UCSD-AML1 (cell line): ENCODE measurements at regions not wholly inside any gene's neighbourhood (a gene's known extent, or its start where the extent isn't known, plus 50 kb on each side); places are given as distances from the start of the nearest gene placed in this dataset.

Experiments used
- DNase-seq: peaks from one replicate; lab custom pipeline; 2025; ENCODE audit not compliant: unreplicated experiment; lab: John Stamatoyannopoulos, UW

GRCh38 chr18:78169174-78169864 is 810.3 kb upstream of the SALL3 start:
- DNase-seq = no peak

GRCh38 chr18:78171954-78172353 is 807.7 kb upstream of the SALL3 start:
- no peak for DNase-seq

GRCh38 chr18:78174737-78175136 is 804.9 kb upstream of the SALL3 start:
- no peak for DNase-seq

DNA sequence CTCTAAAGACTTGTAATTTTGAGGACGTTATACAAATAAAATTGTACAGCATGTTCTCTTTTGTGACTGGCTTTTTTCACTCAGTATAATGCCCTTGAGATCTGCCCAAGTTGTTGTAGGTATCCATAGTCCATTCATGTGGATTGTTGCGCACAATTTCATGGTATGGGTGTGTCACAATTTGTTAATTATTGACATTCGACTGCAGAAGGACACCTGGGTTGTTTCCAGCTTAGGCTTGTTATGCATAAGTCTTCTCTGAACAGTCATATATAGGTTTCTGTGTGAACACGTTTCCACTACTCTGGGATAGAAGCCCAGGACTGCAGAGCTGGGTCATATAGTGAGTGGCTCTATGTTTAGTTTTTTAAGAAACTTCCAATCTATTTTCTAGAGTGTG is 800.8 kb upstream of the SALL3 start:
- DNase-seq = no peak

GRCh38 chr18:78180741-78181140 is 798.9 kb upstream of the SALL3 start:
- DNase-seq = no peak

DNA sequence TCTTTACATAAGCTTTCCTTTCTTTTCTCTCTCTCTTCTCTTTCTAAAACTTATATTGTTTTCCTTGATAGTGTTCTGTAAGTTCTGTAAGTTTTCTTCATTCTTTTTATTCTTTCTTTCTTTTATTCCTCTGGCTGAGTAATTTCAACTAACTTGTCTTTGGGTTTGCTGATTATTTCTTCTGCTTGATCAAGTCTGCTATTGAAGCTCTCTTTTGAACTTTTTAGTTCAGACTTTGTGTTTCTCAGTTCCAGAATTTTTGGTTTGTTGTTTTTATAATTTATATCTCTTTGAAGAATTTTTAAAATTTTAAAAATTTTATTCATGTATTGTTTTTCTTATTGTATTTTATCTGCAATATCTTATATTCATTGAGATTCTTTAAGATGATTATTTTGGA is 795.8 kb upstream of the SALL3 start:
- no peak for DNase-seq

DNA sequence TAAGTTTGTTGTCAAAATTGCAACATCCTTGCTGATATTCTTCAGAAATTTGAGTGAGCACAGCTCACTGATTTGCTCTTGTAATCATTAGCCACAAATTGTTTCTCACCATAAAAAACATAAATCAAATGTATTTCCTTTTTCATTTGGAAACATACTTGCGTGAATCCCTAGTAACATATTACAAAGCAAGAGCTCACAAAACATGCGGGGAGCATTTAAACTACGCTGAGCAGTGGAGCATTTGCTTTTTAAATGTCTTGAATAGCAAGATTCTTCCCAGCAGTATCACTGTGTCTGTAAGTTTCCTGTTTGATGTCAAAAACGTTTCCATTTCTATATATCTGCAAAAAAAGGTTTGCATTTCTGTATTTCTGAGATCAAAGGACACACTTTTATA is 788.3 kb upstream of the SALL3 start:
- no peak for DNase-seq

- no peak for DNase-seq
These were observed 787.6 kb upstream of the SALL3 start for GRCh38 chr18:78192054-78192453.

DNA sequence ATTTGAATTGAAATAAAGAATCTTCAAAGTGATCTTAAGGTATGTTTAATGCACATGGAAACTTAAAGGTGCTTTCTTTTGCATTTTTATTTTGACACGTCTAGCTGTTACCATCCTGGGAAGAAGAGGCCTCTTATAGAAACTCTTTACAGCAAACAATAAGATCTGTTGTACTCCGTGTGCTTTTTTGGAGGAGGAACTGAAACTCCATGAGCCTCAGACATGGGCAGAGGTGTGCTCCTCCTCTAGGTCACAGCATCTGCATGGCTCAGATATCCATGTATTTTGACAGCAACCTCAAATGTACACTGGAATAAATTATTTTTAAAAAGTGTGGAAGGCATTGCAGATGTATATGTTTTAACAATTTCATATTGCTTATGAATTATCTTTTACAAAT is 783.3 kb upstream of the SALL3 start:
- no peak for DNase-seq

DNA sequence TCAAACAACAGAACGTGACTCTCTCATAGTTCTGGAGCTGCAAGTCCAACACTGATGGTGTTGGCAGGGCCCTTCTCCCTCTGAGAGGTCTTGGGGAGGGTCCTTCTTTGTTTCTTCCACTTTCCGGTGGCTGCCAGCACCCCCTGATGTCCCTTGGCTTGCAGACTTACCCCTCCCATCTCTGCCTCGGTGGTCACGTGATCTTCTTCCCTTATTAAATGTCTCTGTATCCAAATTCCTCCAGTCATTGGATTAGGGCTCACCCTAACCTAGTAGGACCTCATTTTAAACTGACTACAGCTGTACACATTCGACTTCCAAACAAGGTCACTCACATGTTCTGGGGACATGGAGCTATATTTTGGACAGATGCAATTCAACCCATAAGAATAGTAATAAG is 780.6 kb upstream of the SALL3 start:
- no peak for DNase-seq

- DNase-seq = no peak
These were observed 780.0 kb upstream of the SALL3 start for GRCh38 chr18:78199611-78200010.

DNA sequence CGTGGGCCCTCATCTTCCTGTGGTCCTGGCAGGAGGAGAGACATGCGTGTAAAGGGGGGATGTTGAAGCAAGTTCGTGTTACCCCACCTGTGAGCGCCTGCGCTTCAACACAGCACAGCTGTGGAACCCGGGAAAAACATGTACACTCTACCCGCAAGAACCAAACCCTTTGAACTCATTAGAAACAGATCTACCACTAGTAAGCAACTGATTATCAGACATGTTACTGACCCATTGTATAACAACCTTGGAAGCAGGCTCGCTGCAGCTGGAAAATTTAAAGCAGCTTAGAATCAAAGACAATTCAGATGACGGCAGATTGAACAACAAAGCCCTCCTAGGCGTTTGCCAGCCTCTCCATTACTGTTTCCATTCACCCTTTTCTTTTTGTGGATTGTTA is 771.7 kb upstream of the SALL3 start:
- DNase-seq = no peak

- no peak for DNase-seq
These were observed 771.2 kb upstream of the SALL3 start for GRCh38 chr18:78208461-78208860.

DNA sequence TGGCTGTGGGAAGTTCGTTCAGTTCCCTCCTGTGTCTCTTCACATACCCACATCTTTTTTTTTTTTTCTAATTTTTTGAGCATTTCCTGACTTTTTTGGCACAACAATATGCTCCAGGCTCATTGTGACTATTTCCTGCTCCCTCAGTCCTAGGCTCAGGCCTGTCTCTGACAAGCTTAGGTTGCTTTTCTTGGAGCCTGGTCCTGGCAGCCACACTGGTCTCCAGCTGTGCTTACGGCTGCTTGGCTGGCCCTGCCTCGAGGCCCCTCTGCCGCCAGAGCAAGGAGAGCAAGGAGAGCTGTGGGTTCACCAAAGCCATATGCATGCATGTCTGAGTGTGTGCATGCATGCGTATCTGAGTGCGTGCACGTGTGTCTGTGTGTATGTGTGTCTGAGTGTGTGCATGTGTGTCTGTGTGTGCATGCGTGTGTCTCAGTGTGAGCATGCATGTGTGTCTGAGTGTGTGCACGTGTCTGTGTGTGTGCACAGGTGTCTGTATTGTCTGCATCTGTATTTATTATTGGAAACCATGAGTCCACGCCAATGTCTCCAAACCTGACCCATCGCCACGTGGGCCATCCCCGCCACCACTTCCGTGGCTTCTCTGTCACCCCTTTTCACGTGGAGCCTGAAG is 766.1 kb upstream of the SALL3 start:
- no peak for DNase-seq

DNA sequence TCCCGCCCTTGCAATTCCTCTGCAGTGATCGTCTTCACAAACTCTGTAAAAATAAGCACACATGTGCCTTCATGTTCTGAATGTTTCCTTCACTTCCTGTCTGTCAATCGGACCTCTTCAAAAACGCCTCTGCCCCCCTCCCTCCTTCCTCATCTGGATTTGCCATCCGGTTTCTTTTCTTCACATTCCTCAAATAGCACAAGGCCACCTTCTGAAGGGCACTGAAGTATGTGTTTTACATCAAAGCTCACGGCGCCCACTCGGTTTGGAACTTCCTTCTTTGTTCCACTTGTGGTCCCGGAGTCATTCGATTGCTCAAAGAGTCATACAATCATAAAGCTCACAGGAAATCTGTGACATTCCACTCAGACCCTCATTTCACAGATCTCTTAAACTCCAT is 758.1 kb upstream of the SALL3 start:
- DNase-seq = no peak

GRCh38 chr18:78228974-78229373 is 750.6 kb upstream of the SALL3 start:
- no peak for DNase-seq

- no peak for DNase-seq
These were observed 748.7 kb upstream of the SALL3 start for GRCh38 chr18:78230911-78231310.

GRCh38 chr18:78232196-78232595 is 747.4 kb upstream of the SALL3 start:
- no peak for DNase-seq

DNA sequence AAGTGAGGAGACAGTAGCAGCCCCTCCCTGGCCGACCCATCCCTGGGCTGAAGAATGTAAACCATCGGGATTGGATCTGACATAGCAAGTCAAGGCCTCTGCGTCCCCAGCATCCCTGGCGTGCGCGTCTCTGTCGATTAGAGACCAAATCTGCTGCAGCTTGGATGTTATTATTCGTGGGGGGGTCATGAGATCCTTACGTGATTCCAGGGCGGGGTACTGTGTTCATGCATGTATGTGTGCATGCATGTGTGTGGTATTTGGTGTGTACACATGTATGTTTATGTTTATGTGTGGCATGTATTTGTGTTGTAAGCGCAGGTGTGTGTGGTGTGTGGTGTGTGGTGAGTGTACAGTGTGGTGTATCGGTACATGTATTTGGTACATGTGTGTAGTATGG is 741.8 kb upstream of the SALL3 start:
- DNase-seq = no peak

GRCh38 chr18:78238404-78239089 is 741.1 kb upstream of the SALL3 start:
- no peak for DNase-seq

DNA sequence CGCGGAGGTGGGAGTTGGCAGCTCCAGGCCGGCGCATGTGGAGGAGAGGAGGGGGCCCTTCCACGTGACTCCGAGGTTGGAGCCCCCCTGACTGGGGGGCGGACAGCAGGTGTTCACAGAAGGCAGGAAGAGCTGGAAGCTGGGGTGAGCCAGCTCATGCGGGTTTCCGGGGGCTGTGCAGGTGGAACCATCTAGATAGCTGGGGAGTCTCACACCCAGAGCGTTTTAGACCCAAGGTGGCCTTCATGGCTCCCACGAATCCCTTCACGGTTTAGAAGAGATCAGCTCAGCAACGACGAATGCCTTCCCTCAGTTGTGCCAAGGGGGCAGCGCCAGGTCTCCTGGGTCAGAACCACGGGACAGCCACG is 740.5 kb upstream of the SALL3 start:
- no peak for DNase-seq

DNA sequence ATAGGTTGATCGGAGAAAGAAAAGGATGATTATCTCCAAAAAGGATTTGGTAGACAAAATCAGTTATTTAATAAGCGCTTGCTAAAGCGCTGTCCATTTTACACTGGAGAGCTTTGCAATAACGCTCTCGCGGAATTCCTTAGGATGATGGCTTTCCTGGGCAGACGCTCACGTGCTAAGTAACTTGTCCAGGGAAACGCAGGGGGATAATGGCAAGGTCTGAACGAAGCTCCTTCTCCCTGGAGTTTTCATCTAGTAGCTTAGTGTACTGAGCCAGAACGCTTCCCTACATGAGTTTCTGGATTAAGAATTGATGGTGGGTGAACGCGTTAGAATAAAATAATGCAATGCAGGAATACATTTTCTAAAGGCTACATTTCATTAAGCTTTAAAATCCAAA is 739.5 kb upstream of the SALL3 start:
- no peak for DNase-seq
